T1000 (cell line): ENCODE measurements at regions not wholly inside any gene's neighbourhood (a gene's known extent, or its start where the extent isn't known, plus 50 kb on each side); places are given as distances from the start of the nearest gene placed in this dataset.
"Not testable (repeated sequence)": the region's sequence is repeated elsewhere in the genome, so short reads cannot be mapped to it uniquely, and the experiment has no call there.

ENCODE experiments used
- DNase-seq: peaks from one replicate; lab custom pipeline; 2025; ENCODE audit warnings: mixed read lengths; lab: John Stamatoyannopoulos, UW

DNA sequence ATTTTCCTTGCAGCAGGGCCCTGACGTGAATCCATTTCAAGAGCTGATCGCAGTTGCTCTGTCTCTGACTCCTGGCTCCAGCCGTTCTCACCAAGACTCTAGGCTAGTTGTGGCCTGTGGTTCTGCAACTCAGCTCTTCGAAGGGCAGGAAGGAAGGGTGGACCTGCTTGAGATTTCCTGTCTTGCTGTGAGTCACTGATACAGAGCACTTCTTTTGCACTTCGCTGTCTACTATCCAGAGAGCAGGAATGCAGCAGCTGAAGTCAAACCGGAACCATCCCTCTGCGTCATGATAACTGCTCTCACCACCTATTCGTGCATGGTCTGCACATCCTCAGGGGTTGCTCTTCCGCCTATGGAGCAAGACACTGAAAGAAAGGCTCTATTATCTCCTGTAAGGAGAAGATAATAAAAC, 59.7 kb downstream of the RAP2B start:
- DNase-seq = no peak

DNA sequence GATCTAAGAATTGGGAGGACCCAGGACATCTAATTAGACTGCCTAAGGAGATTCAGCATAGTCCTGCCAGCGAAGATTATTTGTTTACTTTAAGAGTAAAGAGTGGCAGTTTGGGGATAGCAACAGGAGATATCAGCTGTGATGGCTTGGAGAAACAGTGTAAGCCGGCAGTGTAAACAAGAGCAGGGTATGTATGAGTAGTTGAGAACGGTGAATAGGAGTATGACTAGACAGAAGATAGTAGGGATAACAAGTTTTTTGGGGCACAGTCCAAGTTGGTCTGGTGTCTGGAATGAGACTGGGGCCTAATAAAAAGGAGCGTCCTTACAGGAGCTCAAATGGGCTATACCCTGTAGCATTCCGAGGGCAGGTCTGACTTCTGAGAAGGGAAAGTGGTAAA, 64.9 kb downstream of the RAP2B start:
- not testable (repeated sequence) for DNase-seq

DNA sequence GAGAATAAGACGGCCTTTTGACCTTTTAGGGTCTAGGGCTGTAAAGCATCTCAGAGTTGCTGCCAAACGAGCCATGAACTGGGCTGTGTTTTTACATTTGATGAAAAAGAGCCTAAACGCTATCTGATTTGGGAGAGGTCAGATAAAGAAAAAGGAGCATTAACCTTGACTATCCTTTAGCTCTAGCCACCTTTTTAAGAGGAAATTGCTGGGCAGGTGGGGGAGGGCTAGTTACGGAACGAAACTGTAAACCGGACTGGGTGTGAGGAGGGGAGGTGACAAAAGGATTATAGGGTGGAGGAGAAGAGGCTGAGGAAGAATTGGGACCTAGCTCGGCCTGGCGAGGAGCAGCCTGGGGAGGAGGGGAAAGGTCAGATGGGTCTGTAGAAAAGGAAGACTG, 68.4 kb downstream of the RAP2B start:
- not testable (repeated sequence) for DNase-seq

DNA sequence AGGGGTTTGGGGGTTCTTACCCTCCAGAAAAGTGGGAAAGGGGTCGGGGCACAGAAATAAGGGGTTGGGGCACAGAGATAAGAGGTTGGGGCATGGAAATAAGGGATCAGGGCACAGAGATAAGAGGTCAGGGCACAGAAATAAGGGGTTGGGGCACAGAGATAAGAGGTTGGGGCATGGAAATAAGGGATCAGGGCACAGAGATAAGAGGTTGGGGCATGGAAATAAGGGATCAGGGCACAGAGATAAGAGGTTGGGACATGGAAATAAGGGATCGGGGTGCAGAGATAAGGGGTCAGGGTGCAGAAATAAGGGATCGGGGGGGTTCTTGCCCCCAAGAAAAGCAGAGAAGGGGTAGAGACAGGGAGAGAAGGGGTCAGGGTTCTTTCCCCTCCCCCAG, 69.2 kb downstream of the RAP2B start:
- DNase-seq = not testable (repeated sequence)

DNA sequence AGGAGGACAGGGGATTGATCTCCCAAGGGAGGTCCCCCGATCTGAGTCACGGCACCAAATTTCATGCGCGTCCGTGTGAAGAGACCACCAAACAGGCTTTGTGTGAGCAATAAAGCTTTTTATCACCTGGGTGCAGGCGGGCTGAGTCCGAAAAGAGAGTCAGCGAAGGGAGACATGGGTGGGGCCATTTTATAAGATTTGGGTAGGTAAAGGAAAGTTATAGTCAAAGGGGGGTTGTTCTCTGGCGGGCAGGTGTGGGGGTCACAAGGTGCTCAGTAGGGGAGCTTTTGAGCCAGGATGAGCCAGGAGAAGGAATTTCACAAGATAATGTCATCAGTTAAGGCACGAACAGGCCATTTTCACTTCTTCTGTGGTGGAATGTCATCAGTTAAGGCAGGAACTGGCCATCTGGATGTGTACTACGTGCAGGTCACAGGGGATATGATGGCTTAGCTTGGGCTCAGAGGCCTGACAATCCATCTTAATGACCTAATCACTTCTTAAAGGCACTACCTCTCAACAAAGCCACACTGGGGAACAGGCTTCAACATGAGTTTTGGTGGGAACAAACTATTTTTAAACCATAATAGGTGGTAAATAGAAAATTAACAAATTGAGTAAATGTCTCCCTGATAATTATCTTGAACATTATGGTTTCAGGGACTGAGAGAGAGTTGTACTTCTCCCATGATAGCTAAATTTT, 70.2 kb downstream of the RAP2B start:
- not testable (repeated sequence) for DNase-seq

DNA sequence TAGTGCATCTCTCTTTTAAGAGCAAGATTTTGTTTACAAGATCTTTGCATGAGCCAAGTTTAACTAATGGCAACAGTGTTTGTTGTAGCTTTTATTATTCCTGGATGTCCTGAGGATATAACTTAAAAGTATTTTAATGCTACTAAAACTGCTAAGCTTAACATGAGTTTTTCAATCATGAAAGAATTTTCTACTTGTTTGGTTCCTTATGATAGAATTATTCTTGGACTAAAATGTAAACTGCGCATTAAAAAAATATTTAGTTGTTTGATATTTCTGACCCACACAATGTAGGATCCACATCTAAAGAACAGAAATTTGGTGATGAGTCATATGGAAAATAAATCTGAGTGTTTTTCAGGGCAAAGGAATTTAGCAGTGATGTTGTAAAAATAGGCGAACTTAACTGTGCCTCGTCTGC, 70.8 kb downstream of the RAP2B start:
- no peak for DNase-seq

DNA sequence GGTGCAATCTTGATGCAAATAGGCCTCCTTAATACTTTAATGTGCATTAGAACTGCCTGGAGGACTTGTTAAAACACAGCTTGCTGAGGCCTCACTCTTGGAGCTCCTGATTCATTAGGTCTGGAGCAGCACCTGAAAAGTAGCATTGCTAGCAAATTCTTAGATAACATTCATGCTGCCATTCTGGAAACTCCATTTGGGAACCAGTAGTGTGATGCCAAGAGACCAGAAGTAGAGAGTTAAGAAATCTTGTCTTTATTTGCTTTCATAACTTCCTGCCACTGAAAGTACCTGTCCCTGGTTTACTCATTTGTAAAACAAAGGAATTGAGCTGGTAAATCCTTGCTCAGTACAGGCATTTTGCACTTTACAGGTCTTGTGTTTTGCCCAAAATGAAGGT, 72.0 kb downstream of the RAP2B start:
- DNase-seq = no peak

DNA sequence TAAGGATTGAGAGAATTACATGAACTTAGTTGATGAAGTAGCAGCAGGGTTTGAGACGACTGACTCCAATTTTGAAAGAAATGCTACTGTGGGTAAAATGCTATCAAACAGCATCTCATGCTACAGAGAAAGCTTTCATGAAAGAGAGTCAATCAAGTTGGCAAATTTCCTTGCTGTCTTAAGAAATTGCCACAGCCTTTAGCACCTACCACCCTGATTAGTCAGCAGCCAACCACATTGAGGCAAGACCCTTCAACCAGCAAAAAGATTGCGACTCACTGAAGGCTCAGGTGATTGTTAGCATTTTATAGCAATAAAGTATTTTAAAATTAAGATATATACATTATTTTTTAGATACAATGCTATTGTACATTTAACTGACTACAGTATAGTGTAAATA, 80.9 kb downstream of the RAP2B start:
- no peak for DNase-seq

DNA sequence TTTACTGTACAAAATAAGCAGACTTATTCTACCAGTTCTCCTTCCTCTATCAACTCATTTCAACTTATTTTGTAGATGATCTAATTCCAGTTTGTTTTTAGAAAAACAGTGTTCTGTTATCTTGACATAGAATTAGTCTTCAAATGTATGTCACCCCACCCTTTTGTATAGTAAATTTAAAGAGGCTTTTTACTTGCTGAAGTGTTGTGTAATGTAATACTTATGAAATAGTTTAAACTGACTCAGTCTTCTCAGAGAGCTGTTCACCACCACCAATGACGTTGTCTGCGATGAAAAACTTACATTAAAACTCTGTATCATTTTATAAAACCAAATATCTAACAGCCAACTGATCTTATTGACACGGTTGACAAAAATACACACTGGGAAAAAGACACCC, 82.9 kb downstream of the RAP2B start:
- no peak for DNase-seq

DNA sequence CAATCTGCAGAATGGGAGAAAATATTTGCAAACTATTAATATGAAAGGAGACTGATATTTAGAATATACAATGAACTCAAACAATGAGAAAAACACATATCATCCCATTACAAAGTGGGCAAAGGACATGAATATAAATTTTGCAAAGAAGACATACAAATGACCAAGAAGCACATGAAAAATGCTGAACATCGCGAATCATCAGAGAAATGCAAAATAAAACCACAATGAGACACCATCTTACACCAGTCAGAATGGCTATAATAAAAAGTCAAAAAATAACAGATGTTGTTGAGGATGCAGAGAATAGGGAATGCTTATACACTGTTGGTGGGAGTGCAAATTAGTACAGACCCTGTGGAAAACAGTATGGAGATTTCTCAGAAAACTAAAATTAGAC, 83.6 kb downstream of the RAP2B start:
- no peak for DNase-seq

DNA sequence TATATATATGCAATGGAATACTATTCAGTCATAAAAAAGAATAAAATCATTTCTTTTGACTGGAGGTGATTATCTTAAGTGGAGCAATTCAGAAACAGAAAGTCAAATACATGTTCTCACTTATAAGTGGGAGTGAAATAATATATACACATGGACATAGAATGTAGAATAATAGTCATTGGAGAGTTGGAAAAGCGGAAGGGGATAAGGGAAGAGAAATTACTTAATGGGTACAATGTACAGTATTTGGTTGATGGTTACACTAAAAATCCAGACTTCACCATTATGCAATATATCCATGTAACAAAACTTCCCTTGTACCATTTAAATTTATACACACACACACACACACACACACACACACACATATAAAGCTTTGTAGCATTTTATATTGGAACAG, 84.3 kb downstream of the RAP2B start:
- no peak for DNase-seq

DNA sequence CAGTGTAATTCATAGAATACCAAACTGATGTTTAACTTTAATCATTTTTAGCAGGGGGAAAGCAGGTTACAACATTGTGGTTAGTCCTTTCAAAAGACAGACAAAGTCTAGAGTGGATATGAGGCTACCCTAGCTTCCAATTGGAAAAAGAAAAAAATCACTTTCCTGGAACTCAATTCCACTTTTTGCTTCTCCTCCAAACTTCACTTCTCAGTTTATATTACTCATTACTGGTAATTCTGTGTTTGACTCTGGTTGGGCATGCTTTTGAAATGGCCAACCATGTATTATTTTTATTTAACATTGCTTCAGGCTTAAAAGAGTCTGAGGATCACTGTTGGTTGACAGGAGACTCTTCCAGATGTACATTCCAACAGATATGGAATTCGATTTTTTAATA, 84.8 kb downstream of the RAP2B start:
- no peak for DNase-seq

DNA sequence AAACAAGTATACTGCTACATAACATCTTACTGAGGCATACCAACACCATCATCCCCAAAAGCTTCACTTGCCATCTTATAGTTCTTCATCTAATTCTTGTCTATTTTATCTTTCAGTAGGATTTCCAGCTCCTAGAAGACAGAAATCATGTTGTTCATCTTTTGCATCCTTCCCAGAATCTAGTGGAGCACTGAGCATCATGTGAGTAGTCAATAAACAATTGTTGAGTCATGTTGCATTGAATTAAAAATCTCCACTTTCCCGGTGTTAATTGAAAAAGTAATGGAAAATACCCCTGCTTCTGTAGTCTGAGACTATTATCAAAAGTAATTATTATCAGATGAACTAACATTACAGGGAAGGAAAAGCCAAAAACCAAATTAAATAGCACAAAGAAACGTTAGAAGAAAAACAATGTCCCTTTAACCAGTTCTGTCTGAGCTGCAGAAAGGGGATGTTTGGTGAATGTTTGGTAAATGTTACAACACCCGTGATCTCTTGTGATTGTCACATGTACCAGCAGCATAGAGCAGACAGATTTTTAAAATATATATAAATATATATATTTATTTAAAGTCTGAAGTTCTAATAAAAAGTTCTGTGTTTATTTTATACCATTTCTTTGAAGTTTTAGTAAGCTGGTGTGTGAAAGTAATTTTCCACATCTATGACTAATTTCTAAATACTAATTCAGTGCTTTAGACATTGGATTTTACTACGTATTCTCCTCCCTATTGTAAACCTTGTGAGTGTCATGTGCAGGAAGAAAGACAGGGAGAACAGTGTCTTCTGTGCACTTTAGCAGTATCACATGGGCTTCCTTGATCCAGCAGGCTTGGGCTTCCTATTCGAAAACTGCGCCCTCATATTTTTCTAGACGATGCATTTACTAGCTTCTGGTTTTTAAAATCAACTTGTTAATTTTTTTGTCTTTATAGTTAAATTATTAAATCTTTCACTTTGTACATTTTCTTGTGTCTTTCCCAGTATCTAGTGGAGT, 85.6 kb downstream of the RAP2B start:
- no peak for DNase-seq

DNA sequence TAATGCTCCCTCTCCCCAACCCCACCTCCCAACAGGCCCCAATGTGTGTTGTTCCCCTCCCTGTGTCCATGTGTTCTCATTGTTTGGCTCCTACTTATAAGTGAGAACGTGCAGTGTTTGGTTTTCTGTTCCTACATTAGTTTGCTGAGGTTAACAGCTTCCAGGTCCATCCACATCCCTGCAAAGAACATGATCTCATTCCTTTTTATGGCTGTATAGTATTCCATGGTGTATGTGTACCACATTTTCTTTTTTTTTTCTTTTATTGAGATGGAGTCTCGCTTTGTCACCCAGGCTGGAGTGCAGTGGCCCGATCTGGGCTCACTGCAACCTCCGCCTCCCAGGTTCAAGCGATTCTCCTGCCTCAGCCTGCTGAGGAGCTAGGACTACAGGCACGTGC, 86.8 kb downstream of the RAP2B start:
- not testable (repeated sequence) for DNase-seq

DNA sequence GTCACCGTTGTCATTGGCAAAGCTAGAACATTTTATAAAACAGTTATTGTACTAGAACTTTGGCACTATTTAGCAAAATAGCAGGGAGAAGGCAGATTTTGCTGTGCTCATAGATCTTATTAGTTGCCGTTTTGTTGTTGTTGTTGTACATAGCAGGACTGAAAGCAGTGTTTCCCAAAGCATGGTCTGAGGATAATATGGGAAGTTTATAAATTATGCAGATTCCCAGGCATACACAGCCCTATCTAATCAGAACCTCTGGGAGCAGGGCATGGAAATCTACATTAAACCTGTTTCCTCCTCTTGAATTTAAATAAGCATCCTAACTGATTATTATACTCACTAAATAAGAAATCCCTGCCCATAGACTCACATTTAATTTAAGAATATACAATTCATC, 87.9 kb downstream of the RAP2B start:
- DNase-seq = no peak

DNA sequence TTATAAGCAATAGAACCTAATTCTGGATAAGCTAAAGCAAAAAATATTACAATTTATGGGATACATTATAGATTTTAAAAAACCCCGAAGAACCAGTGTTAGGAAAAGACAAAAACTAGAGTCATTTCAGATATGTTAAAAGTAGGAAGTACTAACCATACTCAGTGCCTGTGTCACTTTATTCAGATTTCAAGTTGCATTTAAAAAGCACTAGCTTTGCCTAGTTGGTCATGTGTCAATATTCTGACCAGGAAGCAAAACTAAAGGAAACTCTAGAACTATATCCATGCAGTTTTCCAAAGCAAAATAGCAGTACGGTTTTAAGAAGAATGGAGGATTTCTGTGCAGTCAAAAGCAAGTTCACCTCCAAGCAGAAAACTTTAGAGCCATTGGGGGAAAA, 88.4 kb downstream of the RAP2B start:
- no peak for DNase-seq

DNA sequence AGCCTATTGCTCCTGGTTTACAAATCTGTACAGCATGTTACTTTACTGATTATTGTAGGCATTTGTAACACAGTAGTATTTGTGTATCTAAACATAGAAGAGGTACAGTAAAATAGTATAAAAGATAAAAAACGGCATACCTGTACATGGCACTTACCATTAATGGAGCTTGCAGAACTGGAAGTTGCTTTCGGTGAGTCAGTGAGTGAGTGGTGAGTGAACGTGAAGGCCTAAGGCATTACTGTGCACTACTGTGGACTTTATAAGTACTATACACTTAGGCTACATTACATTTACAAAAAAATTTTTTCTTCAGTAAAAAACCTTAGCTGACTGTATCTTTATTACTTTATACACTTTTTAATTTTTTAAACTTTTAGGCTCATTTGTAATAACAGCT, 90.9 kb downstream of the RAP2B start:
- DNase-seq = no peak

DNA sequence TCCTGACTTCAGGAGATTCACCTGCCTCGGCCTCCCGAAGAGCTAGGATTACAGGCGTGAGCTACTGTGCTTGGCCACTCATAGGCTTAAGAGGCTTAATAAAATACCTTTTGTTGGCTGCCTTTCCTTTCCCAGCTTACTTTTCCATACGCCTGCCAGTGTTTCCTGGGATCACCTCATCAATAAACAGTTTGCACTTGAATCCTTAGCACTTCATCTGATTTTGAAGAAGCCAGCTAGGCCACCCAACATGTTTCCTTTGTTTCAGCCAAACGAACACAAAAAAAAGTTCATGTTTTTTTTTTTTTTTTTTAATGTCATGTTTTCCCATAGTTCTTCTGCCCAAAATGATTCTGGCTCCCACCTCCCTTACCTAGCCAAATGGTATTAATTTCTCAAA, 92.3 kb downstream of the RAP2B start:
- no peak for DNase-seq

DNA sequence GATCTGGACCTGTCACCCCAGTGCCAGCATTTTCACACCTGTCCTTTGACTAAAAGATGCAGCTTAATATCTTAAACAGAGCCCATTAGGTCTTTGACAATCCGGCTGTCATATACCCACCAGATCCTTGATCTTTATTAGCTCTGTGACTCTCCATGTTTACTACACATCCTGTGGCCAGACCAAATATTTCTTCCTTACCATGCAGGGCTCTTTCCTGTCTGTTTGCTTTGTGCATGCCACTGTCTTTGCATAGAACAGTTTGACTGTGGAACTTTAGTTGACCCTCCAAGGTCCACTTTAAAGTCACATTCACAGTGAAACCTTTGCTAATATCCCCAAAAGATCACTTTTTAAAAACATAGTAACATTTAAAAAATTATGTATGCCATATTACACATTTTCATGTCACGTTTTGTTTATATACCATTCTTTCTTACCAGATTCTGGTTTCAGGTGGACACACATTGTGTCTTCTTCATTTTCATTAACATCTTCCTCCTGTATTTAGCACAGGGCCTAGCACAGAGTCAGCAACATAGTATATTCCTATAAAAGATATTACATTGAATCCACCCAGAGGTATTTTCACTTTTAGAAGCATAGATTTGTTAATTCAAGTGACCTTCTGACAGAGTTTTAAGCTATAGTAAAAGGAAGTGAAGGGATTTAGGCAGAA, 95.8 kb downstream of the RAP2B start:
- no peak for DNase-seq

DNA sequence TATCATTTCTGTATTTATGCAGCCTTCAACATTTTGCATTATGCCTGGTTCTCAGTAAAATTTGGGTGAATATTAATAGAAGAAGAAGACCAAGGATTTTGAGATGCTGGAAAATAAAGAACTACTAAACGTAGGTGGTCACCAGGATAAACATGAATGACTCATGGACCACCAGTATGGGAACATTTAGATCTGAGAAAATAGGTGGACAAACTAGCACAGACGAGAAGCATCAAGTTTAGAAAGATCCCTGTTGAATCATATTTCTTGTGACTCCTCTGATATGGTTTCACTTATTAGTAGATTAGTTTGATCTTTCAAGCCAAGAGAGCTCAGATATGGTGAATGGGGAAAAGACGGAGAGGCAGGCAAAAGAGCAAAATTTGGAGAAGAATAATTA, 97.9 kb downstream of the RAP2B start:
- DNase-seq = no peak

DNA sequence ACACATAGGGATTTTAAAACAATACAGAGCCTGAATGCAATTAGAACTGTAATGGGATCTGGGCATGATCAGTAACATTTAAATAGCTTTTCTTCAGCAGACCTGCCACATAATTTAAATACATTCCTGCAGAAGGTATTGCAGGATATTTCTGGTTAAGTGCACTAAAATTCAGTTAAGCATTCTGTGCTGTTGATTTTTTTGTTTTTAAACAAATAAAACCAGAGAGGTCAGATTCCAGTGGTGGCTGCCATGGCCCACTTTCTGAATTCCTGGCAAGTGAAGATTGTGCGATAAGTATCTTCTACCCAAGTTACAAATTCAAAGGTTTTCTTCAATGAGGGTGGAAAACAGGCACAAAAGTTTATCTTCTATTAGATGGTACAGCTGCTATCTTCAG, 98.7 kb downstream of the RAP2B start:
- DNase-seq = no peak

DNA sequence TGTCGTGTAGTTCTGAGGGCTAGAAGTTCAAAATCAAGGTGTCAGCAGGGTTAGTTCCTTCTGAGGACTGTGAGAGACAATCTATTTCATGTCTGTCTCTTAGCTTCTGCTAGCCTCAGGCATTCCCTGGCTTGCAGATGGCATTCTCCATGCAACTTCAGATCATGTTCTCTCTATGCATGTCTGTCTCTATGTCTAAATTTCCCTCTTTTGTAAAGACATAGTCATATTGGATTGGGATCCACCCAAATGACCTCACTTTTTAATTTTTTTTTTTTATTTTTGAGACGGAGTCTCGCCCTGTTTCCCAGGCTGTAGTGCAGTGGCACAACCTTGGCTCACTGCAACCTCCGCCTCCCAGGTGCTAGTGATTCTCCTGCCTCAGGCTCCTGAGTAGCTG, 104.6 kb downstream of the RAP2B start:
- no peak for DNase-seq
